Endodermal cell (in vitro differentiated cells): ENCODE measurements at regions not wholly inside any gene's neighbourhood (a gene's known extent, or its start where the extent isn't known, plus 50 kb on each side); places are given as distances from the start of the nearest gene placed in this dataset.

ENCODE experiments used
- DNase-seq: peaks from one replicate; pipeline ENCODE4 v3.0.0-alpha.2; 2017
- H3K27ac ChIP-seq: 2 replicates; pipeline ENCODE4 v1.5.1; 2013; ENCODE audit warnings: mild to moderate bottlenecking, low read depth, low read length, moderate library complexity
- H3K27me3 ChIP-seq: 2 replicates; pipeline ENCODE4 v1.6.1; 2013; ENCODE audit warnings: mild to moderate bottlenecking, low read length, moderate library complexity; ENCODE audit not compliant: insufficient read depth, control insufficient read depth, poor library complexity, severe bottlenecking
- H3K36me3 ChIP-seq: 2 replicates; pipeline ENCODE4 v1.7.0; 2013; ENCODE audit warnings: mild to moderate bottlenecking, low read length, moderate library complexity; ENCODE audit not compliant: control insufficient read depth, insufficient read depth
- H3K4me1 ChIP-seq: one replicate; pipeline ENCODE4 v1.7.0; 2013; ENCODE audit warnings: low read length; ENCODE audit not compliant: control insufficient read depth, insufficient read depth
- H3K4me3 ChIP-seq: 2 replicates; pipeline ENCODE4 v1.5.1; 2013; ENCODE audit warnings: mild to moderate bottlenecking, low read length, moderate library complexity
- H3K9ac ChIP-seq: 2 replicates; pipeline ENCODE4 v1.6.1; 2013; ENCODE audit warnings: mild to moderate bottlenecking, low read length, moderate library complexity; ENCODE audit not compliant: poor library complexity, severe bottlenecking; ENCODE audit errors: extremely low read depth
- H3K9me3 ChIP-seq: 2 replicates; pipeline ENCODE4 v1.6.1; 2013; ENCODE audit warnings: mild to moderate bottlenecking, low read length, moderate library complexity; ENCODE audit not compliant: control insufficient read depth
- H3K27ac Mint-ChIP-seq: 2 replicates; pipeline ENCODE4 v1.8.0; 2020; ENCODE audit warnings: mixed read lengths
- H3K27me3 Mint-ChIP-seq: 2 replicates; pipeline ENCODE4 v1.8.0; 2021; ENCODE audit warnings: mild to moderate bottlenecking, mixed read lengths; ENCODE audit not compliant: insufficient read depth
- H3K36me3 Mint-ChIP-seq: 2 replicates; pipeline ENCODE4 v1.8.0; 2020; ENCODE audit warnings: low read depth, mixed read lengths
- H3K4me1 Mint-ChIP-seq: 2 replicates; pipeline ENCODE4 v1.8.0; 2020; ENCODE audit warnings: mixed read lengths
- H3K4me3 Mint-ChIP-seq: 2 replicates; pipeline ENCODE4 v1.8.0; 2020; ENCODE audit warnings: mild to moderate bottlenecking, moderate library complexity, mixed read lengths
- H3K9me3 Mint-ChIP-seq: 2 replicates; pipeline ENCODE4 v1.8.0; 2020; ENCODE audit warnings: mild to moderate bottlenecking, mixed read lengths
- CTCF ChIP-seq: fragments of 200-600 bp; sonication (generic); conservative IDR thresholded peaks from 2 replicates; pipeline ENCODE4 v1.5.0; 2021; ENCODE audit warnings: antibody characterized with exemption, mild to moderate bottlenecking
- WGBS, 2 experiments: methylation state at CpG; one replicate each; pipeline versions ENCODE4 v1.1.5 to v1.1.7; 2013; ENCODE audit warnings: missing lambda C conversion rate in 2 of 2, mixed read lengths in 1 of 2; ENCODE audit not compliant: insufficient coverage in 1 of 2, insufficient read length in 1 of 2; 5-methylcytosine and 5-hydroxymethylcytosine counted together

GRCh38 chr4:180668732-180669131, 1574.5 kb upstream of the TENM3 start:
- no peak for DNase-seq
- no peak for TF ChIP-seq CTCF
- no peaks in the 10 kb centered on the region for H3K9me3 Mint-ChIP-seq
- no peak overlapping the region for H3K4me3 Mint-ChIP-seq
- H3K9me3 ChIP-seq = no peaks in the 10 kb centered on the region
- H3K27ac ChIP-seq = no peak overlapping the region
- H3K27me3 Mint-ChIP-seq = no peaks in the 10 kb centered on the region
- H3K27me3 ChIP-seq = no peaks in the 10 kb centered on the region
- no peaks in the 10 kb centered on the region for H3K36me3 ChIP-seq
- H3K36me3 Mint-ChIP-seq = no peaks in the 10 kb centered on the region
- H3K4me1 ChIP-seq = no peaks in the 10 kb centered on the region
- peaks cover 10% of the 10 kb centered on the region for H3K4me1 Mint-ChIP-seq
- H3K4me3 ChIP-seq = no peak overlapping the region
- H3K27ac Mint-ChIP-seq = no peak overlapping the region
- H3K9ac ChIP-seq = no peak overlapping the region
- 94 to 97% methylated on average over 12 to 14 of the region's 14 CpGs for WGBS, 2 experiments

DNA sequence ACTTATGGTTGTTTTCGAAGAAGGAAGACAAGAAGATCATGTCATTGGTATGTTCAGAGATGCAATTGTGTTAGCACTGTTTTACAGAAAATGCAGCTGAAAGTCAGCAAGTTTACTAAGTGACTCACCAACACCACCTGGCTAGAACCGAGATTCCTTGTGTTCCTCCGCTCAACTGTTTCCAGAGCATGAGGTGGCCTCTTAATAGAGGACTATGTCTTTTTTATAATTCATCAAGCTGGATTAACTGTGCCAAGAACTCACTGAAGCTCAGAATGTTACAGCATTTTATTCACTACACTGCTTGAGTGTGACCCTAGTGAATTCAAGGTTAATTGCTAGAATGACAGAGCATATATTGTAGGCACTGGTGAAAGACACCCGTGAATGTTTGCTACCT, 1573.5 kb upstream of the TENM3 start:
- Histone ChIP-seq H3K36me3 (no peaks in the 10 kb centered on the region), H3K27me3 (no peaks in the 10 kb centered on the region), H3K27ac (no peak overlapping the region), H3K4me1 (no peaks in the 10 kb centered on the region), H3K9ac (no peak overlapping the region), H3K4me3 (no peak overlapping the region), H3K9me3 (no peaks in the 10 kb centered on the region)
- no peak for DNase-seq
- TF ChIP-seq CTCF = no peak
- no peaks in the 10 kb centered on the region for H3K36me3 Mint-ChIP-seq
- H3K27me3 Mint-ChIP-seq = no peaks in the 10 kb centered on the region
- H3K27ac Mint-ChIP-seq = no peak overlapping the region
- H3K4me3 Mint-ChIP-seq = no peak overlapping the region
- H3K9me3 Mint-ChIP-seq = no peaks in the 10 kb centered on the region
- peaks cover 4% of the 10 kb centered on the region for H3K4me1 Mint-ChIP-seq
- WGBS, 2 experiments = 86 to 90% methylated on average over 2 to 3 of the region's 4 CpGs

GRCh38 chr4:180674619-180675358, 1568.4 kb upstream of the TENM3 start:
- H3K9me3 ChIP-seq = no peaks in the 10 kb centered on the region
- no peak for TF ChIP-seq CTCF
- H3K4me1 Mint-ChIP-seq = peaks cover 5% of the 10 kb centered on the region
- no peaks in the 10 kb centered on the region for H3K36me3 ChIP-seq
- H3K4me1 ChIP-seq = no peaks in the 10 kb centered on the region
- H3K9ac ChIP-seq = no peak overlapping the region
- no peak overlapping the region for H3K4me3 ChIP-seq
- no peaks in the 10 kb centered on the region for H3K27me3 Mint-ChIP-seq
- 90 to 100% methylated on average over 1 to 4 of the region's 4 CpGs for WGBS, 2 experiments
- DNase-seq = no peak
- no peaks in the 10 kb centered on the region for H3K36me3 Mint-ChIP-seq
- no peaks in the 10 kb centered on the region for H3K27me3 ChIP-seq
- no peak overlapping the region for H3K27ac ChIP-seq
- H3K4me3 Mint-ChIP-seq = no peak overlapping the region
- no peaks in the 10 kb centered on the region for H3K9me3 Mint-ChIP-seq
- no peak overlapping the region for H3K27ac Mint-ChIP-seq
